ENCODE measurements at regions not wholly inside any gene's neighbourhood (a gene's known extent, or its start where the extent isn't known, plus 50 kb on each side); places are given as distances from the start of the nearest gene placed in this dataset.

- DNase-seq (ENCODE audit: extremely low spot score, unreplicated experiment), result no peak
- Mint-ChIP-seq H3K4me1 (ENCODE audit: unreplicated experiment) (peaks cover 15% of the 10 kb centered on the region), H3K9me3 (no peaks in the 10 kb centered on the region), H3K27me3 (no peaks in the 10 kb centered on the region), H3K4me3 (no peak overlapping the region), H3K27ac (no peak overlapping the region), H3K36me3 (no peaks in the 10 kb centered on the region)
- no peak for TF ChIP-seq CTCF (conservative IDR thresholded peaks at IDR 0.05)
Measured at GRCh38 chr1:57882072-57882471, 458.2 kb upstream of the DAB1 start.

- no peak overlapping the region for H3K4me3 Mint-ChIP-seq
- DNase-seq (ENCODE audit: extremely low spot score, unreplicated experiment), result no peak
- H3K27me3 Mint-ChIP-seq, result peaks cover 3% of the 10 kb centered on the region
- H3K36me3 Mint-ChIP-seq, result no peaks in the 10 kb centered on the region
- no peak overlapping the region for H3K27ac Mint-ChIP-seq
- no peaks in the 10 kb centered on the region for H3K9me3 Mint-ChIP-seq
- TF ChIP-seq CTCF (conservative IDR thresholded peaks at IDR 0.05), result no peak
- H3K4me1 Mint-ChIP-seq (ENCODE audit: unreplicated experiment), result peaks cover 15% of the 10 kb centered on the region
Measured at GRCh38 chr1:57881639-57882038, 457.8 kb upstream of the DAB1 start.

- peaks cover 23% of the 10 kb centered on the region for H3K4me1 Mint-ChIP-seq (ENCODE audit: unreplicated experiment)
- no peak for DNase-seq (ENCODE audit: extremely low spot score, unreplicated experiment)
- H3K27me3 Mint-ChIP-seq, result peaks cover 3% of the 10 kb centered on the region
- no peak overlapping the region for H3K4me3 Mint-ChIP-seq
- no peaks in the 10 kb centered on the region for H3K36me3 Mint-ChIP-seq
- no peak for TF ChIP-seq CTCF (conservative IDR thresholded peaks at IDR 0.05)
- H3K9me3 Mint-ChIP-seq, result no peaks in the 10 kb centered on the region
- H3K27ac Mint-ChIP-seq, result no peak overlapping the region
Measured at GRCh38 chr1:57879700-57880099, 455.8 kb upstream of the DAB1 start.

GRCh38 chr1:57874418-57874877 lies 450.6 kb upstream of the DAB1 start:
- DNase-seq (ENCODE audit: extremely low spot score, unreplicated experiment), result no peak
- no peak for TF ChIP-seq CTCF (conservative IDR thresholded peaks at IDR 0.05)
- H3K36me3 Mint-ChIP-seq, result no peaks in the 10 kb centered on the region
- H3K9me3 Mint-ChIP-seq, result no peaks in the 10 kb centered on the region
- H3K4me1 Mint-ChIP-seq (ENCODE audit: unreplicated experiment), result peaks cover 17% of the 10 kb centered on the region
- no peak overlapping the region for H3K4me3 Mint-ChIP-seq
- H3K27ac Mint-ChIP-seq, result no peak overlapping the region
- peaks cover 5% of the 10 kb centered on the region for H3K27me3 Mint-ChIP-seq

GRCh38 chr1:57872913-57873312 lies 449.1 kb upstream of the DAB1 start:
- Mint-ChIP-seq H3K36me3 (no peaks in the 10 kb centered on the region), H3K4me1 (ENCODE audit: unreplicated experiment) (peaks cover 21% of the 10 kb centered on the region)
- TF ChIP-seq CTCF (conservative IDR thresholded peaks at IDR 0.05), result no peak

GRCh38 chr1:57868908-57869307 lies 445.0 kb upstream of the DAB1 start:
- H3K4me3 Mint-ChIP-seq, result no peak overlapping the region
- no peak for TF ChIP-seq CTCF (conservative IDR thresholded peaks at IDR 0.05)
- H3K36me3 Mint-ChIP-seq, result no peaks in the 10 kb centered on the region
- no peak overlapping the region for H3K27ac Mint-ChIP-seq
- DNase-seq (ENCODE audit: extremely low spot score, unreplicated experiment), result no peak
- peaks cover 13% of the 10 kb centered on the region for H3K4me1 Mint-ChIP-seq (ENCODE audit: unreplicated experiment)
- H3K27me3 Mint-ChIP-seq, result no peaks in the 10 kb centered on the region
- H3K9me3 Mint-ChIP-seq, result peaks cover 3% of the 10 kb centered on the region

More at GRCh38 chr1:57872913-57873312, 449.1 kb upstream of the DAB1 start:
- H3K4me3 Mint-ChIP-seq, result no peak overlapping the region
- DNase-seq (ENCODE audit: extremely low spot score, unreplicated experiment), result no peak
- no peak overlapping the region for H3K27ac Mint-ChIP-seq
- H3K27me3 Mint-ChIP-seq, result peaks cover 5% of the 10 kb centered on the region
- peaks cover 3% of the 10 kb centered on the region for H3K9me3 Mint-ChIP-seq
